Testis (tissue), 2 donors: ENCODE measurements at regions not wholly inside any gene's neighbourhood (a gene's known extent, or its start where the extent isn't known, plus 50 kb on each side); places are given as distances from the start of the nearest gene placed in this dataset.

ENCODE experiments used
- POLR2A ChIP-seq: fragments of 450-650 bp; IDR thresholded peaks from one replicate; pipeline ENCODE4 v1.6.1; 2017; ENCODE audit warnings: antibody characterized with exemption, mild to moderate bottlenecking, moderate library complexity
- TF ChIP-seq, protein P1 (sequence below), 3 experiments: fragments of 450-650 bp in 2 of 3; fragments of 200-600 bp in 1 of 3; sonication (generic) in 1 of 3; IDR thresholded peaks; one replicate each; pipeline ENCODE4 v1.5.1; 2016 to 2019; ENCODE audit warnings: antibody characterized with exemption in 3 of 3, mild to moderate bottlenecking in 2 of 3, moderate library complexity in 1 of 3

DNA sequence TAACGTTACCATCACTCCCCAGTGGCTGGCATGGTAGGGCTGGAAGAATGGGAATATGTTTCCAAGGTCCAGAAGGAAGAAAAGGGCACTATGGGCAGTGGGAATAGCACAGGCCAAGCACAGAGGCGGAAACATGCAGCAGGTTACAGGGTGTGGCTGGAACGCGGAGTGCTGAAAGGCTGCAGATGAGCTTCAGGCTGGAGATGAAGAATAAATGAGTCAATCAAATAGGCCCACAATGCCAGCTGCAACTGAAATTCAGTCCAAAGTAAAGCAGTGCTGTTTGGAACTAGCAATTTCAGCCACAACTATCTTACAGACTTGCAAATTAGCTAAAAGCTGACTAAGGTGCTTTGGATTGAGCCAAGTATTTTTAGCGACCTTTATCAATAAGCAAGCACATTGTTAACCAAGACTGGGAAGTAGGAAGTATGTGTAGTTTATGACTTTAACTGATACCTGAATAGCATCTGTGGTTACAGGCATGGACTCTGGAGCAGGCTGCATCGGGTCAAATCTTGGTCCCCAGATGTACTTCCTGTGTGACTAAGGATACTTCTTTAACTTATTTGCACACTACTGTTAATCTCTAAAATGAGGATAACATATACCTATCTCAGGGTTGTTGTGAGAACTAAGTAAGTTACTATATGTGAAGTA lies 77.5 kb upstream of the CTTNBP2 start:
- TF ChIP-seq, protein P1, sequence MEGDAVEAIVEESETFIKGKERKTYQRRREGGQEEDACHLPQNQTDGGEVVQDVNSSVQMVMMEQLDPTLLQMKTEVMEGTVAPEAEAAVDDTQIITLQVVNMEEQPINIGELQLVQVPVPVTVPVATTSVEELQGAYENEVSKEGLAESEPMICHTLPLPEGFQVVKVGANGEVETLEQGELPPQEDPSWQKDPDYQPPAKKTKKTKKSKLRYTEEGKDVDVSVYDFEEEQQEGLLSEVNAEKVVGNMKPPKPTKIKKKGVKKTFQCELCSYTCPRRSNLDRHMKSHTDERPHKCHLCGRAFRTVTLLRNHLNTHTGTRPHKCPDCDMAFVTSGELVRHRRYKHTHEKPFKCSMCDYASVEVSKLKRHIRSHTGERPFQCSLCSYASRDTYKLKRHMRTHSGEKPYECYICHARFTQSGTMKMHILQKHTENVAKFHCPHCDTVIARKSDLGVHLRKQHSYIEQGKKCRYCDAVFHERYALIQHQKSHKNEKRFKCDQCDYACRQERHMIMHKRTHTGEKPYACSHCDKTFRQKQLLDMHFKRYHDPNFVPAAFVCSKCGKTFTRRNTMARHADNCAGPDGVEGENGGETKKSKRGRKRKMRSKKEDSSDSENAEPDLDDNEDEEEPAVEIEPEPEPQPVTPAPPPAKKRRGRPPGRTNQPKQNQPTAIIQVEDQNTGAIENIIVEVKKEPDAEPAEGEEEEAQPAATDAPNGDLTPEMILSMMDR (IDR thresholded peaks at IDR 0.05): no peak
- TF ChIP-seq POLR2A: no peak
